IMR-90 (cell line): ENCODE measurements at regions not wholly inside any gene's neighbourhood (a gene's known extent, or its start where the extent isn't known, plus 50 kb on each side); places are given as distances from the start of the nearest gene placed in this dataset.

ENCODE experiments used
- ATAC-seq: fragments of 200-7000 bp; cut with Tn5 transposase; 2 replicates; pipeline ENCODE4 v1.9.1; 2020; ENCODE audit warnings: low read depth, mild to moderate bottlenecking, moderate library complexity
- BruUV-seq: library from RNA; stranded (reverse); fragments of 400-500 nt; replicated peaks from 2 replicates; lab custom pipeline; 2021; lab: Mats Ljungman, UMichigan
- CTCF ChIA-PET: fragments of 300-600 bp; formaldehyde crosslinking; extraction: SDS; loops from one replicate; lab custom pipeline; 2021; ENCODE audit warnings: antibody characterized with exemption; lab: Yijun Ruan, JAX
- POLR2A ChIA-PET: fragments of 300-600 bp; sonication (Branson Sonifier 250); formaldehyde crosslinking; loops from one replicate; lab custom pipeline; 2022; ENCODE audit warnings: antibody characterized with exemption; ENCODE audit not compliant: unreplicated experiment; lab: Charles Lee
- DNase-seq: peaks from one replicate; pipeline ENCODE4 v3.0.0; 2013
- H2AFZ ChIP-seq: replicated peaks from 2 replicates; pipeline ENCODE3; 2013; ENCODE audit warnings: low read length, mild to moderate bottlenecking; ENCODE audit not compliant: poor library complexity
- H2AK5ac ChIP-seq: 2 replicates; pipeline ENCODE4 v1.6.1; 2013; ENCODE audit warnings: low read depth, low read length, inconsistent platforms
- H2AK9ac ChIP-seq: replicated peaks from 2 replicates; pipeline ENCODE3; 2013; ENCODE audit warnings: mild to moderate bottlenecking, low read depth, low read length, moderate library complexity; ENCODE audit not compliant: poor library complexity
- H2BK120ac ChIP-seq: 2 replicates; pipeline ENCODE4 v1.6.1; 2013; ENCODE audit warnings: low read depth, low read length, inconsistent platforms
- H2BK15ac ChIP-seq: 3 replicates; pipeline ENCODE4 v1.6.1; 2013; ENCODE audit warnings: low read depth, low read length, inconsistent platforms
- H2BK20ac ChIP-seq: 2 replicates; pipeline ENCODE4 v1.6.1; 2013; ENCODE audit warnings: low read depth, mild to moderate bottlenecking, inconsistent platforms, low read length, moderate library complexity
- H2BK5ac ChIP-seq: 2 replicates; pipeline ENCODE4 v1.6.1; 2013; ENCODE audit warnings: mild to moderate bottlenecking, low read depth, low read length, inconsistent platforms; ENCODE audit not compliant: poor library complexity, severe bottlenecking
- H3K14ac ChIP-seq: replicated peaks from 2 replicates; pipeline ENCODE4 v1.6.1; 2013; ENCODE audit warnings: low read depth, low read length, inconsistent platforms
- H3K18ac ChIP-seq: 2 replicates; pipeline ENCODE4 v1.6.1; 2013; ENCODE audit warnings: low read depth, low read length, control low read depth
- H3K23ac ChIP-seq: 2 replicates; pipeline ENCODE4 v1.6.1; 2013; ENCODE audit warnings: low read depth, low read length, inconsistent platforms
- H3K27ac ChIP-seq: 2 replicates; pipeline ENCODE4 v1.5.1; 2013; ENCODE audit warnings: mild to moderate bottlenecking, control low read depth, low read length; ENCODE audit not compliant: insufficient read depth
- H3K27me3 ChIP-seq: 2 replicates; pipeline ENCODE4 v1.6.1; 2013; ENCODE audit warnings: low read length; ENCODE audit not compliant: control insufficient read depth, insufficient read depth
- H3K36me3 ChIP-seq: 2 replicates; pipeline ENCODE4 v1.6.1; 2013; ENCODE audit warnings: low read length, mixed read lengths; ENCODE audit not compliant: control insufficient read depth, insufficient read depth
- H3K4ac ChIP-seq: 2 replicates; pipeline ENCODE4 v1.6.1; 2013; ENCODE audit warnings: low read depth, low read length, inconsistent platforms
- H3K4me1 ChIP-seq: 2 replicates; pipeline ENCODE4 v1.6.1; 2013; ENCODE audit warnings: low read length, mixed read lengths; ENCODE audit not compliant: control insufficient read depth, insufficient read depth
- H3K4me2 ChIP-seq: 2 replicates; pipeline ENCODE4 v1.6.1; 2013; ENCODE audit warnings: low read depth, mild to moderate bottlenecking, control low read depth, low read length, moderate library complexity
- H3K4me3 ChIP-seq: 2 replicates; pipeline ENCODE4 v1.5.1; 2013; ENCODE audit warnings: low read depth, mild to moderate bottlenecking, control low read depth, low read length, moderate library complexity; ENCODE audit not compliant: insufficient read depth
- H3K56ac ChIP-seq: 2 replicates; pipeline ENCODE4 v1.6.1; 2013; ENCODE audit warnings: low read length, inconsistent platforms; ENCODE audit not compliant: insufficient read depth; ENCODE audit errors: extremely low read depth
- H3K79me1 ChIP-seq, 2 experiments: 2 replicates each; pipeline ENCODE4 v1.6.1; 2013; ENCODE audit warnings: low read length in 2 of 2, inconsistent platforms in 1 of 2, low read depth in 1 of 2
- H3K9ac ChIP-seq: 2 replicates; pipeline ENCODE4 v1.6.1; 2013; ENCODE audit warnings: low read depth, low read length, control low read depth
- H3K9me1 ChIP-seq: 2 replicates; pipeline ENCODE4 v1.6.1; 2013; ENCODE audit warnings: low read length, inconsistent platforms; ENCODE audit not compliant: insufficient read depth
- H3K9me3 ChIP-seq: 2 replicates; pipeline ENCODE4 v1.6.1; 2013; ENCODE audit warnings: low read length; ENCODE audit not compliant: control insufficient read depth, insufficient read depth
- H4K20me1 ChIP-seq: 2 replicates; pipeline ENCODE4 v1.6.1; 2013; ENCODE audit warnings: low read length, inconsistent platforms; ENCODE audit not compliant: insufficient read depth
- H4K5ac ChIP-seq: 2 replicates; pipeline ENCODE4 v1.6.1; 2013; ENCODE audit warnings: mild to moderate bottlenecking, low read depth, low read length, control low read depth
- H4K8ac ChIP-seq, 2 experiments: 2 replicates each; pipeline ENCODE4 v1.6.1; 2013; ENCODE audit warnings: low read depth in 2 of 2, low read length in 2 of 2, control low read depth in 1 of 2, inconsistent platforms in 1 of 2
- H4K91ac ChIP-seq: 2 replicates; pipeline ENCODE4 v1.6.1; 2013; ENCODE audit warnings: low read depth, low read length, inconsistent platforms; ENCODE audit not compliant: insufficient read depth
- BHLHE40 ChIP-seq: fragments of 150-350 bp; IDR thresholded peaks from 2 replicates; pipeline ENCODE4 v1.6.1; 2016; ENCODE audit warnings: mild to moderate bottlenecking, low read depth, low read length
- CEBPB ChIP-seq: IDR thresholded peaks from 2 replicates; pipeline ENCODE4 v1.6.1; 2012; ENCODE audit warnings: low read depth, low read length, improper control_type of control experiment
- CHD1 ChIP-seq: IDR thresholded peaks from 2 replicates; pipeline ENCODE4 v1.6.1; 2012; ENCODE audit warnings: low read depth, low read length, improper control_type of control experiment
- ELK1 ChIP-seq: fragments of 150-350 bp; IDR thresholded peaks from 2 replicates; pipeline ENCODE4 v1.6.1; 2016; ENCODE audit warnings: low read depth, mild to moderate bottlenecking, low read length, moderate library complexity, borderline replicate concordance
- FOS ChIP-seq: fragments of 150-350 bp; IDR thresholded peaks from 2 replicates; pipeline ENCODE4 v1.6.1; 2016; ENCODE audit warnings: low read depth, low read length
- MAFK ChIP-seq: IDR thresholded peaks from 2 replicates; pipeline ENCODE4 v1.6.1; 2012; ENCODE audit warnings: low read depth, low read length, improper control_type of control experiment
- MAZ ChIP-seq: IDR thresholded peaks from 2 replicates; pipeline ENCODE4 v1.6.1; 2012; ENCODE audit warnings: low read depth, mild to moderate bottlenecking, low read length, improper control_type of control experiment, moderate library complexity, borderline replicate concordance
- MXI1 ChIP-seq: IDR thresholded peaks from 2 replicates; pipeline ENCODE4 v1.6.1; 2012; ENCODE audit warnings: low read depth, mild to moderate bottlenecking, low read length, moderate library complexity, borderline replicate concordance
- NFE2L2 ChIP-seq: fragments of 150-350 bp; IDR thresholded peaks from 2 replicates; pipeline ENCODE4 v1.6.1; 2016; ENCODE audit warnings: low read depth, mild to moderate bottlenecking, low read length
- POLR2A ChIP-seq: IDR thresholded peaks from 2 replicates; pipeline ENCODE4 v1.6.1; 2012; ENCODE audit warnings: mild to moderate bottlenecking, low read depth, low read length
- RAD21 ChIP-seq: IDR thresholded peaks from 2 replicates; pipeline ENCODE4 v1.6.1; 2012; ENCODE audit warnings: low read length, improper control_type of control experiment
- RCOR1 ChIP-seq: IDR thresholded peaks from 2 replicates; pipeline ENCODE4 v1.6.1; 2012; ENCODE audit warnings: mild to moderate bottlenecking, low read length, improper control_type of control experiment; ENCODE audit not compliant: insufficient replicate concordance
- RFX5 ChIP-seq: IDR thresholded peaks from 2 replicates; pipeline ENCODE4 v1.8.0; 2012; ENCODE audit warnings: low read depth, mild to moderate bottlenecking, low read length, moderate library complexity
- SMC3 ChIP-seq: fragments of 150-350 bp; IDR thresholded peaks from 2 replicates; pipeline ENCODE4 v1.6.1; 2016; ENCODE audit warnings: low read depth, mild to moderate bottlenecking, antibody characterized with exemption, low read length, moderate library complexity
- USF2 ChIP-seq: fragments of 150-350 bp; IDR thresholded peaks from 2 replicates; pipeline ENCODE4 v1.6.1; 2017; ENCODE audit warnings: mild to moderate bottlenecking, antibody characterized with exemption, low read length, low read depth
- WGBS, 2 experiments: methylation state at CpG; one replicate each; pipeline versions ENCODE4 v1.1.5 to v1.1.7; 2013; ENCODE audit warnings: missing lambda C conversion rate in 2 of 2; ENCODE audit not compliant: insufficient read length in 1 of 2; ENCODE audit errors: extremely low coverage in 2 of 2; 5-methylcytosine and 5-hydroxymethylcytosine counted together
- dilution Hi-C: fragments of 300-500 bp; cut with HindIII; formaldehyde crosslinking; loops from one replicate; pipeline ENCODE4 v1.14.3; 2018; ENCODE audit warnings: low sequenced_read_pairs; ENCODE audit not compliant: unreplicated experiment
- in situ Hi-C: fragments of 300-500 bp; cut with MboI; formaldehyde crosslinking; loops from 3 replicates; pipeline ENCODE4 v1.14.3; 2019; ENCODE audit warnings: low sequenced_read_pairs, inconsistent platforms, mixed read lengths
- intact Hi-C: fragments of 100-400 bp; cut with micrococcal nuclease; formaldehyde crosslinking; loops from 2 replicates; pipeline ENCODE4 v1.10.0; 2022
- TF ChIP-seq, protein P1 (sequence below): conservative IDR thresholded peaks from 2 replicates; pipeline ENCODE4 v1.5.1; 2012; ENCODE audit warnings: mild to moderate bottlenecking, low read depth, low read length, improper control_type of control experiment

DNA sequence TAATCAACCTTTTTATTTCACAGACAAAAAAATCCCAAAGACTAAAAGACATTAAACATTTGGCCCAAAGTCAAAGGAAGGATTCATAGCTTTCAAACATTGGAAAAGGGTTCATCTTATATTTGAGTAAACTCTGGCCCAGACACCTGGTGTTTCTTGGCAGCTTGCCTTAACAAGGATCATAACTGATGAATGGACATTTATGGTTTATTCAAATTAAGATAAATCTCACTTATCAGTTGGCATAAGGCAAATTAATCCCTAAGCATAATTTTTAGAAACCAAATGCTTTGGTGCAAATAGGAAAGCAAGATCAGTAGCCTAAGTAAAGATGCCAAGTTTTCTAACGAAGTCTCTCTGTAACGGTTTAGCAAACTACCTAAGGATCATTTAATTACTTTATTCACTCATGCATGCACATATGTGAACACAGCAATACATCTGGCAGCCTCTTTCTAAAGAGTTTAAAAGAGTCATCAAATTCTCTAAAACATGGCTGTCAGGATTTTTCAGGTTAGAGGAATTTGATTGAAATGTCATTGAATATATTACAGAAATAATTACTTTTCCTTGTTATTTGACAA, 323.4 kb upstream of the RBMS1 start:
- ChIA-PET POLR2A (no interaction called here), CTCF (no interaction called here)
- in situ Hi-C loops, result no loop called here
- no CpG with 5 or more reads among the region's 2 CpGs for WGBS, 2 experiments
- Histone ChIP-seq H3K4me1 (no peaks in the 10 kb centered on the region), H3K18ac (no peak overlapping the region), H4K8ac (no peak overlapping the region), H3K14ac (no peak overlapping the region), H3K79me1 (no peaks in the 10 kb centered on the region), H3K56ac (no peak overlapping the region), H3K36me3 (no peaks in the 10 kb centered on the region), H2BK120ac (no peak overlapping the region), H4K91ac (no peak overlapping the region), H3K4me2 (no peak overlapping the region), H2AK5ac (no peak overlapping the region), H3K4me3 (no peak overlapping the region), H4K5ac (no peak overlapping the region), H3K27ac (no peak overlapping the region), H3K9me3 (no peaks in the 10 kb centered on the region), H2AK9ac (no peak overlapping the region), H3K4ac (no peak overlapping the region), H3K27me3 (no peaks in the 10 kb centered on the region), H2AFZ (no peak overlapping the region), H3K9me1 (0 out of 2 replicates have a peak, but pooled peaks cover 3% of the 10 kb centered on the region), H2BK15ac (no peak overlapping the region), H2BK5ac (no peak overlapping the region), H4K20me1 (no peaks in the 10 kb centered on the region), H3K9ac (no peak overlapping the region), H2BK20ac (no peak overlapping the region), H3K23ac (no peak overlapping the region)
- dilution Hi-C loops, result no loop called here
- TF ChIP-seq RCOR1 (no peak), SMC3 (no peak), FOS (no peak), RAD21 (no peak), MAZ (no peak), NFE2L2 (no peak), MAFK (no peak), CEBPB (no peak), POLR2A (no peak), CHD1 (no peak), MXI1 (no peak), ELK1 (no peak), RFX5 (no peak), USF2 (no peak), BHLHE40 (no peak)
- TF ChIP-seq, protein P1, sequence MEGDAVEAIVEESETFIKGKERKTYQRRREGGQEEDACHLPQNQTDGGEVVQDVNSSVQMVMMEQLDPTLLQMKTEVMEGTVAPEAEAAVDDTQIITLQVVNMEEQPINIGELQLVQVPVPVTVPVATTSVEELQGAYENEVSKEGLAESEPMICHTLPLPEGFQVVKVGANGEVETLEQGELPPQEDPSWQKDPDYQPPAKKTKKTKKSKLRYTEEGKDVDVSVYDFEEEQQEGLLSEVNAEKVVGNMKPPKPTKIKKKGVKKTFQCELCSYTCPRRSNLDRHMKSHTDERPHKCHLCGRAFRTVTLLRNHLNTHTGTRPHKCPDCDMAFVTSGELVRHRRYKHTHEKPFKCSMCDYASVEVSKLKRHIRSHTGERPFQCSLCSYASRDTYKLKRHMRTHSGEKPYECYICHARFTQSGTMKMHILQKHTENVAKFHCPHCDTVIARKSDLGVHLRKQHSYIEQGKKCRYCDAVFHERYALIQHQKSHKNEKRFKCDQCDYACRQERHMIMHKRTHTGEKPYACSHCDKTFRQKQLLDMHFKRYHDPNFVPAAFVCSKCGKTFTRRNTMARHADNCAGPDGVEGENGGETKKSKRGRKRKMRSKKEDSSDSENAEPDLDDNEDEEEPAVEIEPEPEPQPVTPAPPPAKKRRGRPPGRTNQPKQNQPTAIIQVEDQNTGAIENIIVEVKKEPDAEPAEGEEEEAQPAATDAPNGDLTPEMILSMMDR, result no peak
- BruUV-seq, result no TSS peak
- ATAC-seq, result no peak
- DNase-seq, result no peak
- intact Hi-C loops, result no loop called here
